NCI-H2227 (cell line): ENCODE measurements at regions not wholly inside any gene's neighbourhood (a gene's known extent, or its start where the extent isn't known, plus 50 kb on each side); places are given as distances from the start of the nearest gene placed in this dataset.

Experiments
- DNase-seq: peaks from one replicate; lab custom pipeline; 2025; ENCODE audit not compliant: unreplicated experiment; lab: John Stamatoyannopoulos, UW

- DNase-seq: no peak
Measured at GRCh38 chr7:42460148-42460547, 223.1 kb upstream of the GLI3 start.

GRCh38 chr7:42457663-42458062, 220.7 kb upstream of the GLI3 start:
- no peak for DNase-seq

- DNase-seq: no peak
Measured at GRCh38 chr7:42456756-42457276, 219.8 kb upstream of the GLI3 start.

- no peak for DNase-seq
Measured at GRCh38 chr7:42456267-42456666, 219.3 kb upstream of the GLI3 start.

- no peak for DNase-seq
Measured at GRCh38 chr7:42453931-42454361, 216.9 kb upstream of the GLI3 start.

GRCh38 chr7:42452356-42452755, 215.3 kb upstream of the GLI3 start:
- no peak for DNase-seq

- no peak for DNase-seq
Measured at GRCh38 chr7:42449431-42449830, 212.4 kb upstream of the GLI3 start.

- no peak for DNase-seq
Measured at GRCh38 chr7:42448901-42449300, 211.9 kb upstream of the GLI3 start.

- no peak for DNase-seq
Measured at GRCh38 chr7:42445691-42446090, 208.7 kb upstream of the GLI3 start.

GRCh38 chr7:42440951-42441350, 203.9 kb upstream of the GLI3 start:
- DNase-seq: no peak

GRCh38 chr7:42432644-42433043, 195.6 kb upstream of the GLI3 start:
- no peak for DNase-seq

GRCh38 chr7:42431873-42432272, 194.9 kb upstream of the GLI3 start:
- no peak for DNase-seq

- no peak for DNase-seq
Measured at GRCh38 chr7:42429339-42429738, 192.3 kb upstream of the GLI3 start.

GRCh38 chr7:42426163-42426562, 189.2 kb upstream of the GLI3 start:
- no peak for DNase-seq

- no peak for DNase-seq
Measured at GRCh38 chr7:42414941-42415505, 178.0 kb upstream of the GLI3 start.

- DNase-seq: no peak
Measured at GRCh38 chr7:42414028-42414427, 177.0 kb upstream of the GLI3 start.

- DNase-seq: no peak
Measured at GRCh38 chr7:42409296-42409695, 172.3 kb upstream of the GLI3 start.

- no peak for DNase-seq
Measured at GRCh38 chr7:42407833-42408232, 170.8 kb upstream of the GLI3 start.

- no peak for DNase-seq
Measured at GRCh38 chr7:42407021-42407710, 170.2 kb upstream of the GLI3 start.

- no peak for DNase-seq
Measured at GRCh38 chr7:42406358-42406757, 169.3 kb upstream of the GLI3 start.

GRCh38 chr7:42405782-42406181, 168.8 kb upstream of the GLI3 start:
- no peak for DNase-seq

GRCh38 chr7:42403831-42404230, 166.8 kb upstream of the GLI3 start:
- DNase-seq: no peak

GRCh38 chr7:42400961-42401360, 164.0 kb upstream of the GLI3 start:
- no peak for DNase-seq
